Skeletal muscle cell (primary cell): ENCODE measurements at regions not wholly inside any gene's neighbourhood (a gene's known extent, or its start where the extent isn't known, plus 50 kb on each side); places are given as distances from the start of the nearest gene placed in this dataset.
"Not testable (repeated sequence)": the region's sequence is repeated elsewhere in the genome, so short reads cannot be mapped to it uniquely, and the experiment has no call there.

Experiments
- DNase-seq: peaks from one replicate; pipeline ENCODE4 v3.0.0-alpha.2; 2010; ENCODE audit warnings: low read depth
- H3K4me3 ChIP-seq: 2 replicates; pipeline ENCODE4 v1.5.1; 2011; ENCODE audit warnings: low read depth, mild to moderate bottlenecking, control low read depth, low read length, moderate library complexity

DNA sequence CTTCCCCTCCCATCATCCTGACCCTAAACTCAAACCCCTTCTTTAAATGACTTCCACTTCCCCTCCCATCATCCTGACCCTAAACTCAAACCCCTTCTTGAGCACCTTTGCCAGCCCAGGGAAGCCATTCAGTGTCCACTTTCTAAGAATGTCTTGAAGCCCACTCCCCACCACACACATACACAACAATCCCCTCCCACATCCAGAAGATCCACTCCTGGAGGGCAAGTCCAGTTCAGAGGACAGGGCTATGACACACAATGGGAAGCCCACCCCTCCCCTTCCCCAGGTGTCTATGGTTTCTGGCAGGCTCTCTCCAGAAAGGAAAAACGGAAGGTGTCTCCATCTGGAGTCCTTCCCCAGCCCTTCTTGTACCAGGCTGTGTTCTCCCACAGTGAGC lies 117.1 kb downstream of the KCNA5 start:
- DNase-seq, result no peak
- no peak overlapping the region for H3K4me3 ChIP-seq

DNA sequence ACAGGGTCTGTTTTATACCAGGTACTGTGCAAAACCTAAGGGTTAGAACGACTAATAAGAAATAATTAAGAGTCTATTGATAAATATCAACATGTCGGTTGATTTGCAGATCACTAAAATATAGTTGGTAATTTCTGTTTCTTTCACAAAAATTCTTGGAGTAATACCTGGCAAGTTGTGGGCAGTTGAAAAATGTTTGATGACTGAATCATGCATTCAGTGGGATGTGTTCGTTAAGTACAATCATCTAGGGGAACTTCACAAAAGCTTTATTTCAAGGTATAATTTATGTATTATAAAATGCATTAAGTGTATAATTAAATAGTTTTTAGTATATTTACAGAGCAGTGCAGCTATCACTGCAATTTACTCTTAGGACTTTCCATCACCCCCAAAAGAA lies 120.0 kb downstream of the KCNA5 start:
- no peak for DNase-seq
- H3K4me3 ChIP-seq, result no peak overlapping the region

DNA sequence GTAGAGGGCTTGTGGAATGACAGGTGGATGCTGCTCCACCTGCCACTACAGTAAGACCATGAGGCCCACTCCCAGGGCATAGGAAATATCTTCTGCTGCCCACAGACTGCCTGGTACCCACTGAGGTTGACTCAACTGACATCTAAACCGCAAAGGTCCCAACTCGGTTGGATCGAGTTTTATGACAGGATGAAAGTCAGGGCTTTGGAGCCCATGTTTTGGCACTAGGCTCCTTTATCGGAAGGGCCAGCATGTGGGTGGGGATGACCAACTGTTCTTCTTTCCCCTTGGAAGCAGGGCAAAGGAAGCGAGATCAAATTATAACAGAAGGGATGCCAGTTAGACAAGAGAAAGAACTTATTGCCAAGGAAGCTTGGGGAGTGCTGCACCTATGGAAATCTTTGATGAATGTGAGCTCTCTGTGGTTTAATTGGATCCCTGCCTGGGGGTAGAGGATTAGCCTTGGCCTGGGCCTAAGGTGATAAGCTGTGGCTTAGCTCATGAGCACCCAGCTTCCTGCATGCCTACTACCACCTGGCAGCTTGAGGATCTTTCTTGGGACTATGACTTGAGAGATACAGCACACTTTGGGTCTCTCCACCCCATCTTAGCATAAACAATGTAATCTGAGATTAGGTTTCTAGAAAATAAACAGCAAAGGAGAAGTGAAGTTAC lies 121.8 kb downstream of the KCNA5 start:
- no peak overlapping the region for H3K4me3 ChIP-seq
- DNase-seq, result no peak

DNA sequence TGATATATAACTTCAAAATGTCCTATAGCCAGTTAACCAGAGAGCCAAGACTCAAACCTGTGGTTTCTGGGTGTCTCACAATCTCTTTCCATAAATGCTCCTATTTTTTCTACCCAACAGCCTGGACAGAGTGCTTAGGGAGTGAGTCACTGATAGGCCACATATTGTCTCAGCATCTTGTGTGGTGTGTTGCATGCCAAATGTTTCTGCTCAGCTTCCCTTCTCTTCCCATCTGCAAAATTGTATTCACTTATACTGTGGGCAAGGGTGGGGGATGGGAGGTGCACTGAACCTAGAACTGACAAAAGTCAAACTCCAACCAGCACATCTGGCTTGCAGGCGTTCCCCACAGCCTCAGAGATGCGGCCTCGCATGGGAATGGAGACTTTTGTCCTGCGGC lies 123.3 kb downstream of the KCNA5 start:
- peak; percentile 76 for DNase-seq
- H3K4me3 ChIP-seq, result no peak overlapping the region

DNA sequence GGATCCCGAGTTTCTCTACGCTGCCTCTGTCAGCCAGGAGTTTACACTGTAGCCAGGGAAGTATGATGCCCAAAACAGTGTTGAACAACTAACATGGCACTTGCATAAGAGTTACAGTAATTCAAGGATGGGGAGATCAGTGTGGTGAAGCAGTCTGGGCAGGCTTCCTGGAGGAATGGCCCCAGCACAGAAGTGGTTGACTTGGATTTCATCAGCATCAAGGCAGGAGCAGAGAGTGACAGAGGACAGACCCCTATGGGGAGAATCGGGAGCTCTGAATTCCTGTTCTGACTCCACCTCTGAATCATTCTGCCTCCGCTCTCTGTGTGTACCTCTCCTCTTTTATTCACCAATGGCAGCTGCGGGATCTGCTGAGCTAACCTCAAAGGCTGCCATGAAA lies 124.5 kb downstream of the KCNA5 start:
- H3K4me3 ChIP-seq, result no peak overlapping the region
- no peak for DNase-seq

DNA sequence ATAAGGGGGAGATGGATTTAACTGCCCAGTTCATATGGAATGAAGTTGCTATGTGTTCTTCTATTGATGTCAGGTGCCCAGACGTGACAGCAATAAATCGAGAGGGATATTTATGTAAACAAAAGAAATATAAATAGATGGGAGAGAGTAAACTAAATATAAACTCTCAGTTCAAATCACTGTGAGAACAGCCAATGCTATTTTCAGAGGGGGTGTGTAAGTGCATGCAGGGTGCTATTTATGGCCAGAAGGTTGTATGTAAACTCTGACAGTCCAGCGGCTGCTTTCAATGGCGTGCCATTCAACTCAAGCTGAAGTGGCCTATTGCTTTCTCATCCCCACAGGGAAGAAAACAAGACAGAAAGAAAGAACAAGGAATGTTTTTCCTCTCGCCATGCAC lies 127.2 kb downstream of the KCNA5 start:
- no peak for DNase-seq
- H3K4me3 ChIP-seq, result no peak overlapping the region

DNA sequence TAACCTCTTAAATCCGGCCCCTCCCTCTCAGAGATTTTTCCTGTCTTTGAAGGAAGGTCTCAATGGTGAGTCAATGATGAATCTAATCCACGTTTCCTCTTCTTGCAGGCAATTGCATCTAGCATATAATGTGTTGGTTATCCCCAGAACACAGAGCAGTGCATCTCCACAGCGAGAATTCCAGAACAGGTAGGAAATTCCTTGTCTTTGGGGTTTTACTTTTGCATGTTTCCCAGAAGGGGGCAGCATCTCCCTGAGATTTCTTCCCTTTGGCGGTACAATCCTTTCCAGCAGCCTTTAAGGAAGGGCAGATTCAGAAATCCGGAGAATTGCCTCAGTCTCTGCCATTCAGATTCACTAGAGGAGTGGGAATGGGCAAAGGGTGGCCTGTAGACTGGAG lies 128.0 kb downstream of the KCNA5 start:
- peak; percentile 7 for DNase-seq
- no peak overlapping the region for H3K4me3 ChIP-seq

DNA sequence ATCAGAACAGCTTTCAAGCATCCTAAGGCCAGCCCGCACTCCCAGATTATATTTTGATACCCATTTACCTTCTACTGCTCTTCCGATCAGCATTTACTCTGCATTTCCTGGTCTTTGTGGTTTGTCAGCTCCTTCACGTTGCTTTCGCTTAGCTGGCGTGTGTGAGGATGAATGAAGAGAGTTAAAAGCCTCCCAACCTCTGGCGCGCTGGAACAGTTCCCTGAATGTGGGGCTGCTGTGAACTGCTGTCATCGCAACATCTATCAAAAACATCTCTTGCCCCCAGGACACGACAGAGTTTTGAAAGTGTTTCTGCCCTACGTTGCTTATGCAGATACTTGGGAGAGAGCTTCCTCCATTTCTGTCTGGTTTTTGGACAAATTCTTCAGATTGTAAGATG lies 129.2 kb downstream of the KCNA5 start:
- no peak for DNase-seq
- H3K4me3 ChIP-seq, result no peak overlapping the region

DNA sequence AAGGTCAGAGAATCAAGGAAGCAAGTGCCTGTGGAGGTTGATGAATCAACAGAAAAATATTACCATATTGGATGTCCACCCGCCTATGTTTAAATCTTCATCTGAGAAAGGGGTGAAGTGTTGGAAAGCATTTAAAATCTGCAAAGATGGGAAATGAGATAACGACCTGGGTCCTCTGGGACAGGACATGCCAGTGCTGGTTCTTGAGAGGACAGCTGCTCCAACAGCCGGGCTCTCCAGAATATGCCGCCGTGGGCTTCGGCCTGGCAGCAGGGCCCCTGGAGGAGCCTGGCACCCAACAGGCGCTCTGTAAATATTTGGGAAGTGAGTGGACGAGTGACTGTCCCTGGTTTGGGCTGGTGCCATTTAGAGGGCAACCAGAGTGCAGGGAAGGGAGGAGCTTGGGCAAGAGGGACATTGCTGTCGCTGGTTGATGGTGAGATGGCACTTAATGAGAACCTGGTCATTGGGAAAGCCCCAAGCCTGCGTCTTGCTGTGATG lies 129.9 kb downstream of the KCNA5 start:
- no peak for DNase-seq
- H3K4me3 ChIP-seq, result no peak overlapping the region

DNA sequence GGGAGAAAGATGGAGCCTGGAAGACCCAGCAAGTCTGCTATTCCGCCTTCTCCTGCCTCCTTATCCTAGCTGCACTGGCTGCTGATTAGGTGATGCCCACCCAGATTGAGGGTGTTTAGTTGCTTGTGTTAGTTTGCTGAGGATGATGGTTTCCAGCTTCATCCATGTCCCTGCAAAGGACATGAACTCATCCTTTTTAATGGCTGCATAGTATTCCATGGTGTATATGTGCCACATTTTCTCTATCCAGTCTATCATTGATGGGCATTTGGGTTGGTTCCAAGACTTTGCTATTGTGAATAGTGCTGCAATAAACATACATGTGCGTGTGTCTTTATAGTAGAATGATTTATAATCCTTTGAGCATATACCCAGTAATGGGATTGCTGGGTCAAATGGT lies 131.7 kb downstream of the KCNA5 start:
- H3K4me3 ChIP-seq, DNase-seq: not testable (repeated sequence)

DNA sequence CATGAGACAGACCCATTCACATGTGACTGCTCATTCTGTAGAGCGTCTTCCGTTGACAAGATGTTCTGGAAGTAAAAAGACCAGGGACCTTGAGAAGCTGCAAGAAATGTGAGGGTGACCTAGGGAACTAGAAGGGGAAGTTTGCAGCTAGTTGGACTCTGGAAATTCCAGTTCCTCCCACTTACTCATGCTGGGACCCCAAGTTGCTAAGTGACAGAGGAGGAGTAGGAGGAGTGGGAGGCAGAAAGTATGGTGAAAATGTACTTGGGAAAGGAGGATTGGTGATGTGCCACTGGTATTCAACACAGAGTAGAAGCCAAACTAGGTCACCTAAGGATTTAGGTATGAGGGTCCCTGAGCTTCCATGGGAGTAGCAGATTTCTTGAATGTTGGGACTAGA lies 132.4 kb downstream of the KCNA5 start:
- no peak for DNase-seq
- no peak overlapping the region for H3K4me3 ChIP-seq

DNA sequence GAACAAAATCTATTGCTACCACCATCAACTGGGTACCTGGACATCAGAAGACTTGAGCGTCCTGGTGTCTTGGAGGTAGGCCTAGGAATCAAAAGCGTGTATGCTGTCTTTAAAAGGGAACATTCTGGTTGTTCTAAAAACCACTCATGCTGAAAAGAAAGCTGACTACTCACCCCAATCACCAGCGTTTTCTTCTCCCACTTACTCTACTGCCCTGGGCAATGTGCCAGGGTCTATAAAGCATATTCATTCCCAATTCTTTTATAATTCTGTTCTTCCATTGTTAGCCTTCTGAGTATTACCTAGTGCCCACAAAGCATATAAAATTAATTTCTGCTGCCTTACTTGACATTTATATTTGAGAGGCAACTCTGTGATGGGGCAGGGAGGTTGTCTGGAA lies 133.4 kb downstream of the KCNA5 start:
- DNase-seq, result no peak

DNA sequence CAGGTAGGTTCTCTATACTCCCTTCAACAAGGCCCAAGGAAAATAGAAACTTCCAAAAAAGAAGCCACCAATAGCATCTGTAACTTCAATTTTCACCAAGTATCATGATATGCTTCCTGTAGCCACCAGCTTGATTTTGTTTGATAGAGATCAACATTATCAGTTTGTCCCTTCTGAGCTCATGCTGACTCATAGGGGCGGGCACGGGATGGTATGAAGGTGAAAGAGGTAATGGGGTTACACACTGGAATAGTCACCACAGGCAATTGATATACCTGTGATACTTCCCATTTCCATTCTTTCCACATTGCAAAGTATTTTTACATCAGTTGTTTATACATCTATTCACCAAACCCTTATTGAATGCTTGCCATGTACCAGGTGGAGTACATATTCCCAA lies 134.1 kb downstream of the KCNA5 start:
- H3K4me3 ChIP-seq, result no peak overlapping the region
- DNase-seq, result no peak

More for the DNA sequence above, 133.4 kb downstream of the KCNA5 start:
- no peak overlapping the region for H3K4me3 ChIP-seq

DNA sequence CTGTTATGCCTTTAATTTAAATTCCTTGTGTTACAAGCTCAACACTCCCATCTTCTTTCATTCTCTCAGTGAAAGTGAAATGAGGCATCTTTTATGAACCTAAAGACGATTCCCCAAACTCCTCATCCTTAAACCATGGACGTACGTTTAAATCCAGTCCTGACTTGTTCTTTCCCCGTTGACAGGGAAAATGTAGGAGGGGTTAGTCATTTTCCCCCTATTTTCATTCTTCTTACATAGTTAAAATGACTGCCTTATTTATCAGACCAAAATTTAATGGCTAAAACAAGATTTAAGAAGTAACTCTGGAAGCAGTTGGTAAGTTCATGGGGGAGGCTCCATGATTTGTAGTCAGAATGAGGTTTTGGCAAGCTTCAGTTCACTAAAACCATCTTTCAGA lies 134.9 kb downstream of the KCNA5 start:
- no peak for DNase-seq
- no peak overlapping the region for H3K4me3 ChIP-seq

DNA sequence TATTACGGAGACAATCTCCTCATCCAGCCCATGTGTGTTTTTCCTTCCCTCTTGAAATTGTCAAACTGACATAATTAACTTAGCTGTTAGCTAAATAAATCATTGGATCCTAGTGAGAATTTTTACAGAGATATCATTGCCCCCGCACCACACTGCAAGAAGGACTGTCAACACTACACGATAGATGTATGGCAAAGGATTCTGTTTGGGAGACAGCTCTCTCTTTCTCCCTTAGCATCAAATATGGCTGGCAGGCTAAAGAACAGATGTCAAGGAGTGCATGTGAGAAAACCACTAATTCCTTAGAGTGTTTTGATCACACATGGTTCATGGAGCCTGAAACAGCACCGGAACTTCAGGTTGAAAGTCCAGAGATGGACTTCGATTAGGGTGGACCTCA lies 136.8 kb downstream of the KCNA5 start:
- DNase-seq, result no peak
- no peak overlapping the region for H3K4me3 ChIP-seq

DNA sequence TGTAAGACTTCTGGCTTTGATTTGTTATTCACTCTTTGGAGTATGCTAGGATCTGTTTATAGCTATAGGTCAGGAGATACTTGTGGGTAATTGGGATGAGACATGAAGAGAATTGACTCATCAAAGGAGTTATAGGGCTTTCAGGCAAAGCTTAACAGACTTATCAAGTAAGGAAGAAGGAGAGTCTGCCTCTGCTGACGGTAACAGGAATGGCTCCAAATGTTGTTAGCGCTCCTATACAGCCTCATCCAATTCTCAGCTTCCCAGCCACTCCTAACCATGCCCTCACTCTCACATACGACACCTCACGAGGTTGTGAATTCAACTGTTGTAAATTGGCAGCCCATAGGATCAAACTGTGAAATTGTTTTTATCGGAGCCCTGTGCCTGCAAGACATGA lies 140.5 kb downstream of the KCNA5 start:
- no peak overlapping the region for H3K4me3 ChIP-seq
- no peak for DNase-seq

DNA sequence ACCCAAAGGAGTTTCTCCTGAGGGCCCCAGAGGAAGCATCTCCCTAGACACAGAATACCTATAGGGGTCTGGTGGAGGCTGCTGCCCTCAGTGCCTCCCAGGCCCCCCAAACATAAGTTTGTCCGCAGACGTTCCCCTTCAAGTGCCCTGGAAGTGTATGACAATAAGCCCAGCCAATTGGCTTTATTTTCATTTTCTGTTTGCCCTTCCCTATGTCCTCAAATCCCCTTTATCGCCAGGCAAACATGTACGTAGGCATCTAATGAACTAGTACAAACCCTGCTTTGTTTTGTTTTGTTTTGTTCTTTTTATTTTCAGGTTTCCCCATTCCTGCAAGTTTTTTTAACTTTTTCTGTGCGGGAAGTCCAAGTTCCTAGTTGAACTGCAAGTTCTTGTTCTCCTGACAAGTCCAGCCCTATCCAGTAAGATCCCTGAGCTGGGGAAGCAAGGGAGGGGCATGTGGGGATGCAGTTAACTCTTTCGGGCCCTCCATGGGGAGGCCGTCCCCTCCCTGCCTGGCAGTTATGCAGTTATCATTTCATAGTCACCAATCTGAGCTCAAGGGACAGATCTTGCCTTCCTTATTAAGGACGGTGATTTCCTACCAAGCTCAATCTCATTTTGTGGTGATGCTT lies 141.9 kb downstream of the KCNA5 start:
- no peak overlapping the region for H3K4me3 ChIP-seq
- no peak for DNase-seq

DNA sequence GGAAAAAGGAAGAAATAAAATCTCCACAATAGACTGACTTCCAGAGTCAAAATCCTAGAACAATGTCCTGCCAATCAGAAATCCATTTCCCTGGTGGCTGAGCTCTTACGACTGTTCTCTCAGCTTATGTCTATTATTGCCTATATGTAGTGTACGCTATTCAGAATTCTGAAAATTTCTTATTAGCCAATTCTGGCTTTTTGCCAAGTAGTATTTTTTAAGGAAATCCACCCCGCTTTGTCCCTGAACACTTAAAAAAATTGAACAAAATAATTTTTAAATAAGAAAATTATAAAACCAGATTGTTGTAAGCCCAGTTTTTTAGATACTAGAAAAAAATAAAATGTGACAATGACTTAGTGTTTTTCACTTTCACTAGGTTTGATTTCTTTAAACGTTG lies 143.0 kb downstream of the KCNA5 start:
- no peak overlapping the region for H3K4me3 ChIP-seq
- DNase-seq, result no peak

DNA sequence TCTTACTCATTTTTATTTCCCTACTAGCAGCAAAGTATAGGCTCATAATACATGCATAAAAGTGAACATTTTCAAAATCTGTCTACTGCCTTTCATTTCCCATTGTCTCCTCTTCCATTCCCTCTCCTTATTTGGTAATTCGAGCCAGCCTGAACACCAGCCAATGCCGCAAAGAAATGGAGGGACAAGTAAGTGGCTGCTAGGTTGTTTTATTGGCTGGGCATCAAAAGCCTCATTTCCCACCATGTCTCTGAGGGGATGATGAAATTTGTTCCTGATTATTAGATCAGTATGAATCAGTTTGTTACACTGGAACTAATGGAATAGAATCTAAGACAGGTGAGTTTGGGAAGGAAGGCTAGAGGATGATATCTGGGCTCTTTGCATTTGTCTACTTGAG lies 143.5 kb downstream of the KCNA5 start:
- no peak overlapping the region for H3K4me3 ChIP-seq
- DNase-seq, result no peak

DNA sequence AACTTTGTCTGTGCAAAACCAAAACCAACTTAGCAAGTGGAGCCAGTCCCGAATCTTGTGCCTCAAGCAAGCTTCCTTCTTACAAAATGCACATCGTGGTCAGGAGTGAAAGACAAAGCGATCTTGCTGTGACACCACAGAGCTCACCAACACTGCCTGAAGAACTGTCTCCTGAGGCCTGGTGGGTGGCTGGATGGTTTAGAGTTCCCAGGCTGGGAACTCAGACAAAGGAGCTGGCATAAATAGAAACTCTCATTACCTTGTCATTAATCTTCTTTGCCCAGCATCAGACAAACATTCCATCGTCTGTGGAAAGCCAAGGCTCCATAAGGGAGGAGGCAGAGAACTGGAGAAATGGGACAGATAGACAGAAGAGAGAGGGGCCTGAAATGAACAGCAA lies 144.8 kb downstream of the KCNA5 start:
- no peak for DNase-seq
- no peak overlapping the region for H3K4me3 ChIP-seq

DNA sequence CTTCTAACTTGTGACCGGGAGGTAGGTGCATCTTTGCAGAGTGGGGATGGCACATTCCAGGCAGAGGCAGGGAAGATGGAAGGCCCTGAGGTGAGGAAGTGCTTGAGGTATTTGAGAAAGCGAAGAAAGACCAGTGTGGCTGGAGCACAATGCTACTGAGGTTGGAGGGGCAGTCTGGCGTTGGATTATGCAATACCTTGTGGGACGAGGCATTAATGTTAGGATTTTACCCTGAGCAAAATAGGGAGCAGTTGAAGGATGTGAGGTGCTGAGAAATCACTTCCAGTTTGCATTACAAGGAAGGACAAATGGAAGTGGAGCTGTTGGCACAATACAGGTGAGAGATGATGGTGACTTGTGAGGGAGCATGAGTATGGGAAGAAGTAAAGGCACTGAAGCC lies 145.5 kb downstream of the KCNA5 start:
- no peak overlapping the region for H3K4me3 ChIP-seq
- DNase-seq, result no peak
